GM18858 (cell line): ENCODE measurements at regions not wholly inside any gene's neighbourhood (a gene's known extent, or its start where the extent isn't known, plus 50 kb on each side); places are given as distances from the start of the nearest gene placed in this dataset.
A peak's percentile ranks its signal among the peaks of the same experiment; 100 is the strongest.

Source experiments
- ATAC-seq: cut with Tn5 transposase; IDR thresholded peaks from one replicate; pipeline ENCODE4 v1.9.1; 2021; ENCODE audit not compliant: unreplicated experiment

GRCh38 chr2:212945526-212945925 is 205.9 kb downstream of the IKZF2 start:
- ATAC-seq = no peak

GRCh38 chr2:212943351-212943750 is 208.1 kb downstream of the IKZF2 start:
- ATAC-seq = no peak

- ATAC-seq = no peak
Measured at GRCh38 chr2:212941361-212941760, 210.1 kb downstream of the IKZF2 start.

GRCh38 chr2:212940816-212941215 is 210.6 kb downstream of the IKZF2 start:
- no peak for ATAC-seq

- no peak for ATAC-seq
Measured at GRCh38 chr2:212939777-212940531, 211.5 kb downstream of the IKZF2 start.

GRCh38 chr2:212938144-212938793 is 213.1 kb downstream of the IKZF2 start:
- no peak for ATAC-seq

- no peak for ATAC-seq
Measured at GRCh38 chr2:212936572-212936971, 214.8 kb downstream of the IKZF2 start.

GRCh38 chr2:212935752-212936151 is 215.7 kb downstream of the IKZF2 start:
- no peak for ATAC-seq

GRCh38 chr2:212931271-212931670 is 220.1 kb downstream of the IKZF2 start:
- no peak for ATAC-seq

GRCh38 chr2:212930556-212931260 is 220.7 kb downstream of the IKZF2 start:
- no peak for ATAC-seq

GRCh38 chr2:212929971-212930370 is 221.4 kb downstream of the IKZF2 start:
- no peak for ATAC-seq

- no peak for ATAC-seq
Measured at GRCh38 chr2:212929116-212929515, 222.3 kb downstream of the IKZF2 start.

GRCh38 chr2:212928681-212929080 is 222.7 kb downstream of the IKZF2 start:
- ATAC-seq = no peak

GRCh38 chr2:212926940-212927339 is 224.5 kb downstream of the IKZF2 start:
- ATAC-seq = no peak

- no peak for ATAC-seq
Measured at GRCh38 chr2:212923393-212923792, 228.0 kb downstream of the IKZF2 start.

GRCh38 chr2:212922701-212923100 is 228.7 kb downstream of the IKZF2 start:
- ATAC-seq = no peak

GRCh38 chr2:212921711-212922110 is 229.7 kb downstream of the IKZF2 start:
- no peak for ATAC-seq

GRCh38 chr2:212921061-212921460 is 230.4 kb downstream of the IKZF2 start:
- ATAC-seq = no peak

GRCh38 chr2:212919238-212919637 is 232.2 kb downstream of the IKZF2 start:
- no peak for ATAC-seq

GRCh38 chr2:212918336-212918735 is 233.1 kb downstream of the IKZF2 start:
- ATAC-seq = no peak

GRCh38 chr2:212915121-212915782 is 236.2 kb downstream of the IKZF2 start:
- peak; percentile 56 for ATAC-seq
